ENCODE measurements at regions not wholly inside any gene's neighbourhood (a gene's known extent, or its start where the extent isn't known, plus 50 kb on each side); places are given as distances from the start of the nearest gene placed in this dataset.

- TF ChIP-seq CTCF (IDR thresholded peaks at IDR 0.05) (no peak), POLR2A (IDR thresholded peaks at IDR 0.05) (no peak)
Measured at GRCh38 chr4:77399831-77400230, 205.8 kb upstream of the CXCL13 start.
